ENCODE measurements at regions not wholly inside any gene's neighbourhood (a gene's known extent, or its start where the extent isn't known, plus 50 kb on each side); places are given as distances from the start of the nearest gene placed in this dataset.

- DNase-seq (no peak), ATAC-seq (no peak)
- H3K27me3 ChIP-seq, result no peaks in the 10 kb centered on the region
- TF ChIP-seq CTCF (IDR thresholded peaks at IDR 0.05 in 4 of 5, conservative IDR thresholded peaks at IDR 0.05 in 1 of 5), result no peak
- no peak for TF ChIP-seq POLR2A (IDR thresholded peaks at IDR 0.05)
- in situ Hi-C loops (cut with MboI; ENCODE audit: low sequenced_read_pairs in 4 of 4), result no loop called here
- no peak overlapping the region for H3K4me3 ChIP-seq
- no peak overlapping the region for H3K27ac ChIP-seq
- no peaks in the 10 kb centered on the region for H3K9me3 ChIP-seq
- intact Hi-C loops (cut with DNase I; ENCODE audit: low total_unique reads), result no loop called here
- H3K4me1 ChIP-seq, result no peaks in the 10 kb centered on the region
- no peaks in the 10 kb centered on the region for H3K36me3 ChIP-seq
Measured at GRCh38 chr9:103471241-103471640, 476.1 kb downstream of the CYLC2 start.

- TF ChIP-seq POLR2A (IDR thresholded peaks at IDR 0.05), result no peak
- H3K4me3 ChIP-seq, result no peak overlapping the region
- no peak overlapping the region for H3K27ac ChIP-seq
- H3K27me3 ChIP-seq, result no peaks in the 10 kb centered on the region
- intact Hi-C loops (cut with DNase I; ENCODE audit: low total_unique reads), result no loop called here
- no peaks in the 10 kb centered on the region for H3K36me3 ChIP-seq
- no peak for DNase-seq
- no peaks in the 10 kb centered on the region for H3K4me1 ChIP-seq
- no peaks in the 10 kb centered on the region for H3K9me3 ChIP-seq
- no peak for ATAC-seq
- in situ Hi-C loops (cut with MboI; ENCODE audit: low sequenced_read_pairs in 4 of 4), result no loop called here
Measured at GRCh38 chr9:103474156-103474555, 479.0 kb downstream of the CYLC2 start.

GRCh38 chr9:103483471-103484096, 488.5 kb downstream of the CYLC2 start:
- no peak for DNase-seq
- Histone ChIP-seq H3K36me3 (no peaks in the 10 kb centered on the region), H3K27me3 (no peaks in the 10 kb centered on the region), H3K27ac (no peak overlapping the region), H3K4me1 (no peaks in the 10 kb centered on the region), H3K4me3 (no peak overlapping the region), H3K9me3 (no peaks in the 10 kb centered on the region)
- in situ Hi-C loops (cut with MboI; ENCODE audit: low sequenced_read_pairs in 4 of 4), result no loop called here
- intact Hi-C loops (cut with DNase I; ENCODE audit: low total_unique reads), result no loop called here
- no peak for ATAC-seq
- TF ChIP-seq CTCF (IDR thresholded peaks at IDR 0.05 in 4 of 5, conservative IDR thresholded peaks at IDR 0.05 in 1 of 5) (no peak), POLR2A (IDR thresholded peaks at IDR 0.05) (no peak)

GRCh38 chr9:103485138-103485537, 490.0 kb downstream of the CYLC2 start:
- TF ChIP-seq POLR2A (IDR thresholded peaks at IDR 0.05) (no peak), CTCF (IDR thresholded peaks at IDR 0.05 in 4 of 5, conservative IDR thresholded peaks at IDR 0.05 in 1 of 5) (no peak)
- Histone ChIP-seq H3K27ac (no peak overlapping the region), H3K4me1 (no peaks in the 10 kb centered on the region), H3K36me3 (no peaks in the 10 kb centered on the region), H3K9me3 (no peaks in the 10 kb centered on the region), H3K4me3 (no peak overlapping the region), H3K27me3 (no peaks in the 10 kb centered on the region)
- intact Hi-C loops (cut with DNase I; ENCODE audit: low total_unique reads) (no loop called here), in situ Hi-C loops (cut with MboI; ENCODE audit: low sequenced_read_pairs in 4 of 4) (no loop called here)
- DNase-seq, result no peak
- no peak for ATAC-seq

GRCh38 chr9:103514767-103515166, 519.6 kb downstream of the CYLC2 start:
- Histone ChIP-seq H3K27ac (no peak overlapping the region), H3K27me3 (no peaks in the 10 kb centered on the region), H3K4me3 (no peak overlapping the region), H3K9me3 (no peaks in the 10 kb centered on the region), H3K36me3 (no peaks in the 10 kb centered on the region), H3K4me1 (no peaks in the 10 kb centered on the region)
- DNase-seq (no peak), ATAC-seq (no peak)
- no peak for TF ChIP-seq CTCF (IDR thresholded peaks at IDR 0.05 in 4 of 5, conservative IDR thresholded peaks at IDR 0.05 in 1 of 5)
- TF ChIP-seq POLR2A (IDR thresholded peaks at IDR 0.05), result no peak
- intact Hi-C loops (cut with DNase I; ENCODE audit: low total_unique reads) (no loop called here), in situ Hi-C loops (cut with MboI; ENCODE audit: low sequenced_read_pairs in 4 of 4) (no loop called here)
